NCI-H226 (cell line): ENCODE measurements at regions not wholly inside any gene's neighbourhood (a gene's known extent, or its start where the extent isn't known, plus 50 kb on each side); places are given as distances from the start of the nearest gene placed in this dataset.
A peak's percentile ranks its signal among the peaks of the same experiment; 100 is the strongest.
"Not testable (repeated sequence)": the region's sequence is repeated elsewhere in the genome, so short reads cannot be mapped to it uniquely, and the experiment has no call there.

Source experiments
- DNase-seq: peaks from one replicate; pipeline ENCODE4 v3.0.0-alpha.2; 2015

GRCh38 chr17:13131225-13131624, 113.4 kb upstream of the ELAC2 start:
- DNase-seq, result no peak

GRCh38 chr17:13129356-13129755, 111.5 kb upstream of the ELAC2 start:
- no peak for DNase-seq

GRCh38 chr17:13128676-13129075, 110.8 kb upstream of the ELAC2 start:
- DNase-seq, result no peak

- DNase-seq, result no peak
These were observed 110.2 kb upstream of the ELAC2 start for GRCh38 chr17:13127921-13128602.

- DNase-seq, result no peak
These were observed 103.0 kb upstream of the ELAC2 start for GRCh38 chr17:13120864-13121263.

GRCh38 chr17:13118311-13118710, 100.5 kb upstream of the ELAC2 start:
- no peak for DNase-seq

- no peak for DNase-seq
These were observed 99.8 kb upstream of the ELAC2 start for GRCh38 chr17:13117616-13118015.

GRCh38 chr17:13114601-13115031, 96.8 kb upstream of the ELAC2 start:
- peak; percentile 12 for DNase-seq

GRCh38 chr17:13113821-13114525, 96.1 kb upstream of the ELAC2 start:
- DNase-seq, result no peak

- no peak for DNase-seq
These were observed 89.9 kb upstream of the ELAC2 start for GRCh38 chr17:13107676-13108235.

GRCh38 chr17:13106171-13106570, 88.3 kb upstream of the ELAC2 start:
- no peak for DNase-seq

GRCh38 chr17:13104576-13104975, 86.7 kb upstream of the ELAC2 start:
- no peak for DNase-seq

- no peak for DNase-seq
These were observed 84.7 kb upstream of the ELAC2 start for GRCh38 chr17:13102477-13102876.

- DNase-seq, result no peak
These were observed 82.1 kb upstream of the ELAC2 start for GRCh38 chr17:13099926-13100325.

- no peak for DNase-seq
These were observed 81.4 kb upstream of the ELAC2 start for GRCh38 chr17:13099089-13099735.

- no peak for DNase-seq
These were observed 78.5 kb upstream of the ELAC2 start for GRCh38 chr17:13096291-13096690.

GRCh38 chr17:13092010-13092409, 74.2 kb upstream of the ELAC2 start:
- not testable (repeated sequence) for DNase-seq

- DNase-seq, result no peak
These were observed 70.8 kb upstream of the ELAC2 start for GRCh38 chr17:13088666-13089065.

- no peak for DNase-seq
These were observed 70.0 kb upstream of the ELAC2 start for GRCh38 chr17:13087802-13088201.

GRCh38 chr17:13086142-13086769, 68.4 kb upstream of the ELAC2 start:
- no peak for DNase-seq

- no peak for DNase-seq
These were observed 67.8 kb upstream of the ELAC2 start for GRCh38 chr17:13085578-13085977.

- DNase-seq, result no peak
These were observed 66.6 kb upstream of the ELAC2 start for GRCh38 chr17:13084420-13084819.
